ENCODE measurements at regions not wholly inside any gene's neighbourhood (a gene's known extent, or its start where the extent isn't known, plus 50 kb on each side); places are given as distances from the start of the nearest gene placed in this dataset.

DNA sequence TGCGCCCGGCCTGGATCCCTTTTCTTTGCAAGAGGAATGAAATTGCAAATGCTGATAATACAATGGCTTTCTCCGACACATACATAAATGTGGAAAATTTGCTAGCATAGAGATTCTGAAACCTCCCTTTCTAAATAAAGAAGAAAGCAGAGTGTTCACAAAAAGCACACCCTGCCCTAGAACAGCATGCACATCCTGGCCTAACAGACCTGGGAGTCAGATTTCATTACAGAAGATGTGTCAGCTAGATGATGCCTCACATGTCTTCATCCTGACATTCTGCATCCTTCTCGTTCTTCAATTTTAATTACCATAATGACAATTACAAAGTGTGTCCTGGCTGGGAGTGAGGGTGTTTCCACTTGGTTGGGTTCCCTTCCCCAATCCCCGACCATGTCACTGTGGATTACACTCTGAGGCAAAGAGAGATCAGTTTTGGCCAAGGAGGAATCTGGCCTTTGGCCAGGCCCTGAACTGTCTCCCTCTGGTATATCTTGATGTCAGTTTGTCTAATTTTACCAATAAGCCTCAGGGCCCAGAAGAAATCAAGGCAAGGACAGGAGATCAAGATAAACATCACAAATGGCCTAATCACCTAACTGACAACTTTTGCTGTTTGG is 104.9 kb upstream of the SPATA12 start:
- TF ChIP-seq, protein P1, sequence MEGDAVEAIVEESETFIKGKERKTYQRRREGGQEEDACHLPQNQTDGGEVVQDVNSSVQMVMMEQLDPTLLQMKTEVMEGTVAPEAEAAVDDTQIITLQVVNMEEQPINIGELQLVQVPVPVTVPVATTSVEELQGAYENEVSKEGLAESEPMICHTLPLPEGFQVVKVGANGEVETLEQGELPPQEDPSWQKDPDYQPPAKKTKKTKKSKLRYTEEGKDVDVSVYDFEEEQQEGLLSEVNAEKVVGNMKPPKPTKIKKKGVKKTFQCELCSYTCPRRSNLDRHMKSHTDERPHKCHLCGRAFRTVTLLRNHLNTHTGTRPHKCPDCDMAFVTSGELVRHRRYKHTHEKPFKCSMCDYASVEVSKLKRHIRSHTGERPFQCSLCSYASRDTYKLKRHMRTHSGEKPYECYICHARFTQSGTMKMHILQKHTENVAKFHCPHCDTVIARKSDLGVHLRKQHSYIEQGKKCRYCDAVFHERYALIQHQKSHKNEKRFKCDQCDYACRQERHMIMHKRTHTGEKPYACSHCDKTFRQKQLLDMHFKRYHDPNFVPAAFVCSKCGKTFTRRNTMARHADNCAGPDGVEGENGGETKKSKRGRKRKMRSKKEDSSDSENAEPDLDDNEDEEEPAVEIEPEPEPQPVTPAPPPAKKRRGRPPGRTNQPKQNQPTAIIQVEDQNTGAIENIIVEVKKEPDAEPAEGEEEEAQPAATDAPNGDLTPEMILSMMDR (IDR thresholded peaks at IDR 0.05; ENCODE audit: low read depth, low read length) = no peak
- TF ChIP-seq MYC (IDR thresholded peaks at IDR 0.05; ENCODE audit: low read depth, low read length) (no peak), POLR2A (IDR thresholded peaks at IDR 0.05; ENCODE audit: extremely low read depth, insufficient read length) (no peak)

Data from NB4 (cell line).